LNCAP (cell line): ENCODE measurements at regions not wholly inside any gene's neighbourhood (a gene's known extent, or its start where the extent isn't known, plus 50 kb on each side); places are given as distances from the start of the nearest gene placed in this dataset.

Source experiments
- TF ChIP-seq, protein P1 (sequence below): fragments of 450-650 bp; IDR thresholded peaks from 2 replicates; pipeline ENCODE4 v1.5.1; 2017; ENCODE audit warnings: mild to moderate bottlenecking

DNA sequence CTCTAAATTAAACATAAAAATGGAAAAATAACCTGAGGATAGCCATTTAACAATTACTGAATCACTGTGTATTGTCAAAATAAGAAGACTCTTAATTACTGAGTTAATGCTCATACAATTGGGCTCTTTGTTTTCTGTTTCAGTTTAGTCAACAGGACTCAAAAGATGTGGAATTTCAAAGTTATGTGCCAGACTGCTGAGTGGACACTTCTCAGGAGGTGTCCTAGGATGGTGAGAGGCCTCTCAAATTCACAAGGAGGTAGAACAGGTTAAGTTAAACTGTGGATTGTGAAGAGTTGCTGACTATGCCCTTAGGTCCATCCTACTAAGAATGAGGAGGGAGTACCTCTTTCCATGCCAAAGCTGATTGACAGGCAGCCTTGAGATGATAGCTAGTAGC is 157.7 kb upstream of the CHRM2 start:
- TF ChIP-seq, protein P1, sequence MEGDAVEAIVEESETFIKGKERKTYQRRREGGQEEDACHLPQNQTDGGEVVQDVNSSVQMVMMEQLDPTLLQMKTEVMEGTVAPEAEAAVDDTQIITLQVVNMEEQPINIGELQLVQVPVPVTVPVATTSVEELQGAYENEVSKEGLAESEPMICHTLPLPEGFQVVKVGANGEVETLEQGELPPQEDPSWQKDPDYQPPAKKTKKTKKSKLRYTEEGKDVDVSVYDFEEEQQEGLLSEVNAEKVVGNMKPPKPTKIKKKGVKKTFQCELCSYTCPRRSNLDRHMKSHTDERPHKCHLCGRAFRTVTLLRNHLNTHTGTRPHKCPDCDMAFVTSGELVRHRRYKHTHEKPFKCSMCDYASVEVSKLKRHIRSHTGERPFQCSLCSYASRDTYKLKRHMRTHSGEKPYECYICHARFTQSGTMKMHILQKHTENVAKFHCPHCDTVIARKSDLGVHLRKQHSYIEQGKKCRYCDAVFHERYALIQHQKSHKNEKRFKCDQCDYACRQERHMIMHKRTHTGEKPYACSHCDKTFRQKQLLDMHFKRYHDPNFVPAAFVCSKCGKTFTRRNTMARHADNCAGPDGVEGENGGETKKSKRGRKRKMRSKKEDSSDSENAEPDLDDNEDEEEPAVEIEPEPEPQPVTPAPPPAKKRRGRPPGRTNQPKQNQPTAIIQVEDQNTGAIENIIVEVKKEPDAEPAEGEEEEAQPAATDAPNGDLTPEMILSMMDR = no peak

DNA sequence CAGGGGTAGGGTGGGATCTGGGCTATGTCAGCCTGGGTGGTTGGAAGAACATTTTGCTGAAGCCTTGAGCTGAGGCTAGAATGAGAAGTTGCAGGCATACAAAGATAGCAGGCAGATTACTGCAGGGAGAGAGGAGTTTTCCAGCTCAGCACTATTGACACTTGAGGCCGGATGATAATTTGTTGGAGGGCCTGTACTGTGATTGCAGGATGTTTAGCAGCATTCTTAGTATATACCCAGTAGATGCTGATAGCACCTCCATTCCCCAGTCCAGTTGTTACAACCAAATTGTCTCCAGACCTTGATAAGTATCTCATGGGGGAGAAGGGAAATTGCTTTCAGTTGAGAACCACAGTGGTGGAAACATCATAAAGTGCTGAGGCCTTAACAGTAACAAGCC is 158.6 kb upstream of the CHRM2 start:
- TF ChIP-seq, protein P1 = no peak

DNA sequence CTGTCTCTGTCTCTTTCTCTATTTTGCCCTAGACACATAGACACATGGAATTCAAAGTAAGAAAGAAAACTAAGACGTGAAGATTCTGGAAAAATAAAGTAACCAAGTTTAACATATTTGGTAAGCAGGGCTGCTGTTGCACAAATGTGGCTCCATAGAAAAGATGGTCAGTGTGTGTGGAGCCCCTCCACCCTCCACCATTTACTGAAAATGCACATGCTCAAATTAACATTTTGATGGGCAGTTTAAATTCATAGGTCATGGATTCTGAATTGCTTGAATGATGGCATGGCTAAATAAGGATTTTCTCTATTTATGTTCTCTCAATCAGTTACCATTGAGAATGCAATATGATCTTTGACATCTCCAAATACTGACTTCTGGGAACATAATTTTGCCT is 165.5 kb upstream of the CHRM2 start:
- TF ChIP-seq, protein P1 = no peak

DNA sequence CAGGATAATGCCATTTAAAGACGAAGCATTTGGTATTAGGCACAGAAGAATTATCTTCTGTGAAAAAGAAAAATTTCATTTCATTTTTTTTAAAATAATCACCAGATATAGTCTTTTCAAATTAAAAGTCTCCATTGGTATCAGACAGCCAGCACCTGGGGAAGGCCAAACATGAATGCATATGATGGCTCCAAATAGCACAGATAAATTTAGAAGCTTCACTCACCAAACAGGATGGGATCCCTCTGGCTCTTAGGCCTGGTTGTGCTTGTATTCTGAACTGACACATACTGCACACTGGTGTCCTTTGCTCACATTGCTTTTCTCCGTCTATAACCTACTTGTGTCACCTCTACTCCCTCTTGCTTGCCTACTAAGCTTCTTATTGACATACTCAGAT is 169.5 kb upstream of the CHRM2 start:
- TF ChIP-seq, protein P1 = no peak

DNA sequence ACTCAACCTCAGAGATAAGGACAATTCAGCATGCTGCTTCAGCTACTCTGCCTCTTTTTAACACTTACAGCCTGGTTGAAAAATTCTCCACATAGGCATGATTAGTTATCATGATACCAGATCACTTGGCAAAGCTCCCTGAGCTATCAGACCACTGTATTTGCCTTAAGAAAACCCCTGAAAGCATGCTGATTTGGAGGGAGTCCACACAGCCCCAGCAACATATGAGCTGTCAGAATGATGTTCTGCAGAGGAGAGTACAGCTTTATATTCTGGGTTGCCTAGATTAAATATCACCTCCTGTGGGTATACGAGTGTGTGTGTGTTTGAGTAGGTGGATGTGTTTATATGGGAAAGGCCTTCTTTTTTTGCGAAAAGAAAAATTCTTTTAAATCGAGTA is 170.2 kb upstream of the CHRM2 start:
- TF ChIP-seq, protein P1 = no peak

GRCh38 chr7:136697271-136697670 is 171.2 kb upstream of the CHRM2 start:
- TF ChIP-seq, protein P1 = no peak

DNA sequence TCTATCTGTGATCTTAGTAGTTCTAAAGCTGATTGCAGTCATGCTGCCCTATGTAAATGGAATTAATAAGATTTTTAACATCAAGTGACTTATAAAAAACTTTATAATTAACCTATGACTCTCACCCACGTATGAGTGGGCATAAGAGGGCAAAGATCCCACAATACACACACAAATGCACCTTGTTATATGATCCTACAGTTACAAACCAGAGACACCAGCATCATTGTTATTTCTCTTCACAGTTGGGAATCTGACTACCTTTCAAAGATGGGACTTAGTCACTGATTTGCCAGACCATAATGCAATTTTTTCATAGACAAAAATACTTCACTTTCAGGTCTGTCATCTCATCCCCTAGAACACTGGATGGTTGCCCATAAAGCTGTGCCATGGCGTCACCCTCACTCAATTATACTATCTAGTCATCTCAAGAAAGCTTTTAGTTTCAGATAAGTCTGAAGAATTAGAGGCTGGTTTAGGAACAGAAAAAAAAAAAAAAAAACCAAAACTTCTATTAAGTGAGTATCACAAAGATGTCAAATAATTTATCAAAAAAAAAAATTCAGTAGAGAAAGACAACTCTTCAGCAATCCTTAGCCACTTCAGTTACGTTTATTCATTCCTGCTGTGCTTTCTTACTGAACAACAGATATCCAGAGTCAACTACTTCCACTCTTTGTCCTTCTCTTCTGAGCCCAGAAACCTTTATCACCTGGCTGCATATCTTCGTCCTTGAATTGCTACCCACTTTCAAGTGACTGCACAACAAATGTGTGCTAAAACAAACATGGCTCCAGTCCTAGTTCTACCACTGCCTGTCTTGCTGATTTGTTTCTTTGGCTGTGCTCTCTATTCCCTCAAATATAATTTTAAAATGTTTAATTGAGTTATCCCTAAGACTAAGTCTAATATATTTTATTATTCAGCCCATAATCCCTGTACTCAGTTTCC is 175.0 kb upstream of the CHRM2 start:
- TF ChIP-seq, protein P1 = no peak
